HUES48 (cell line): ENCODE measurements at regions not wholly inside any gene's neighbourhood (a gene's known extent, or its start where the extent isn't known, plus 50 kb on each side); places are given as distances from the start of the nearest gene placed in this dataset.

Experiments
- H3K27ac ChIP-seq: one replicate; pipeline ENCODE4 v1.7.0; 2013; ENCODE audit warnings: low read depth, low read length, inconsistent platforms
- H3K27me3 ChIP-seq: 2 replicates; pipeline ENCODE4 v1.6.1; 2013; ENCODE audit warnings: mild to moderate bottlenecking, low read length; ENCODE audit not compliant: control insufficient read depth, insufficient read depth
- H3K36me3 ChIP-seq: 2 replicates; pipeline ENCODE4 v1.6.1; 2013; ENCODE audit warnings: low read length; ENCODE audit not compliant: control insufficient read depth, insufficient read depth
- H3K4me1 ChIP-seq: 2 replicates; pipeline ENCODE4 v1.6.1; 2013; ENCODE audit warnings: mild to moderate bottlenecking, low read length; ENCODE audit not compliant: control insufficient read depth, insufficient read depth
- H3K4me3 ChIP-seq: 2 replicates; pipeline ENCODE4 v1.5.1; 2013; ENCODE audit warnings: mild to moderate bottlenecking, low read depth, low read length
- H3K9ac ChIP-seq: 2 replicates; pipeline ENCODE4 v1.6.1; 2013; ENCODE audit warnings: mild to moderate bottlenecking, low read depth, low read length, moderate library complexity
- H3K9me3 ChIP-seq: 2 replicates; pipeline ENCODE4 v1.6.1; 2013; ENCODE audit warnings: low read length; ENCODE audit not compliant: control insufficient read depth, insufficient read depth

GRCh38 chr20:7714549-7714948 is 225.7 kb downstream of the HAO1 start:
- no peak overlapping the region for H3K9ac ChIP-seq
- no peak overlapping the region for H3K27ac ChIP-seq
- no peaks in the 10 kb centered on the region for H3K27me3 ChIP-seq
- no peaks in the 10 kb centered on the region for H3K36me3 ChIP-seq
- no peak overlapping the region for H3K4me3 ChIP-seq
- H3K4me1 ChIP-seq, result no peaks in the 10 kb centered on the region
- H3K9me3 ChIP-seq, result no peaks in the 10 kb centered on the region

- no peaks in the 10 kb centered on the region for H3K27me3 ChIP-seq
- H3K9ac ChIP-seq, result no peak overlapping the region
- H3K9me3 ChIP-seq, result no peaks in the 10 kb centered on the region
- no peak overlapping the region for H3K4me3 ChIP-seq
- H3K4me1 ChIP-seq, result no peaks in the 10 kb centered on the region
- H3K27ac ChIP-seq, result no peak overlapping the region
- no peaks in the 10 kb centered on the region for H3K36me3 ChIP-seq
Observed at GRCh38 chr20:7716286-7716972, 223.8 kb downstream of the HAO1 start.

DNA sequence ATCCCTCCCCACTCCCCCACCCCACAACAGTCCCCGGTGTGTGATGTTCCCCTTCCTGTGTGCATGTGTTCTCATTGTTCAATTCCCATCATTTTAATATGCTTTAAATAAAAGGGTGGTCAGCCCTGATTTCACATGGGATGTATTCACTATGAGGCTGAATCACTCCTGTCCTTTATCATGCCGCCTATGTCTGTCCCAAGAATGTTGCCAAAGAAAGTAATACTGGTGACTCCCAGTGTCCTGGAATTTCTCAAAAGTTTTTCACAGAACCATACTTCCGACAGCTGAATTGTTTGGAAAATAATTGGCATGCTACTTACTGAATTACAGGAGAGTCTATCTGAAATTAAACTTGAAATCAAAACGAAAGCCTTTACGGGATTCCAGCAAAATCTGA is 217.7 kb downstream of the HAO1 start:
- no peaks in the 10 kb centered on the region for H3K27me3 ChIP-seq
- H3K4me3 ChIP-seq, result no peak overlapping the region
- no peaks in the 10 kb centered on the region for H3K36me3 ChIP-seq
- H3K27ac ChIP-seq, result no peak overlapping the region
- no peak overlapping the region for H3K9ac ChIP-seq
- H3K9me3 ChIP-seq, result no peaks in the 10 kb centered on the region
- no peaks in the 10 kb centered on the region for H3K4me1 ChIP-seq

DNA sequence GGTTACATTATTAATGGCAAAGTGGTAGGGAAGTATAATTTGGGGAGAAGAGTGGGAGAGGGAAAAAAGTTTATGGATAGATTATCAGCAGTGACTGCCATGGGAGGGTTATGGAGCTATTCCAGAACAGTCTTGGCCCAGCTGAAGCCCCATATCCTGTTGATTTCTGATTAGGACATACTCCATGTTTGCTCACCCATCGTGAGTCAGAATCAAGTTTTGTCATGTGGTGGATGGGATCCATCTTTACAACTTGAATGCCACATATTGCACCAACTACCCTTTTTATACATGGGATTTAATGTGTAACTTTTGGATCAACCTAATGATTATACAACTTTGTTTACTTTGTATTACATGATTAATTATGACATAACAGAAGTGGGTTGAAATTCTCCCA is 217.0 kb downstream of the HAO1 start:
- no peak overlapping the region for H3K4me3 ChIP-seq
- no peaks in the 10 kb centered on the region for H3K9me3 ChIP-seq
- no peaks in the 10 kb centered on the region for H3K4me1 ChIP-seq
- H3K27ac ChIP-seq, result no peak overlapping the region
- no peak overlapping the region for H3K9ac ChIP-seq
- no peaks in the 10 kb centered on the region for H3K27me3 ChIP-seq
- H3K36me3 ChIP-seq, result no peaks in the 10 kb centered on the region

DNA sequence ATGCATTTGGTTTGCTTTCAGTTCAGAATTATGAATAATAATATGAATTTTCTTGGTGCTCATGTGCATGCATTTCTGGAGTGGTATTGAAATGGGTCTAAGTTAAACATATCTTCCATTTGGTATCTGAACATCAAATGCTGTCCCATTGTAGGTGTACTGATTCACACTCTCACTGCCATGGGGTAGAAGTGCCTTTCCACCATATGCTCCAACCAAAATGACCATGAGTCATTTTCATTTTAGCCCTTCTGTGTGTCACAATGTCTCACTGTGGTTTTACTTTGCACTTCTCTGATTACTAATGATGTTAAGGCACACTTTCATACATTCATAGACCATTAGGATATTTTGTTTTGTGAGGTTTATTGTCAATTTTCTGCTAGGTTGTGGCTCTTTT is 211.9 kb downstream of the HAO1 start:
- Histone ChIP-seq H3K27me3 (no peaks in the 10 kb centered on the region), H3K9ac (no peak overlapping the region), H3K27ac (no peak overlapping the region), H3K9me3 (no peaks in the 10 kb centered on the region), H3K4me1 (no peaks in the 10 kb centered on the region), H3K4me3 (no peak overlapping the region), H3K36me3 (no peaks in the 10 kb centered on the region)

- Histone ChIP-seq H3K27ac (no peak overlapping the region), H3K36me3 (no peaks in the 10 kb centered on the region), H3K9ac (no peak overlapping the region), H3K9me3 (no peaks in the 10 kb centered on the region), H3K27me3 (no peaks in the 10 kb centered on the region), H3K4me1 (no peaks in the 10 kb centered on the region), H3K4me3 (no peak overlapping the region)
Observed at GRCh38 chr20:7734216-7734615, 206.0 kb downstream of the HAO1 start.

DNA sequence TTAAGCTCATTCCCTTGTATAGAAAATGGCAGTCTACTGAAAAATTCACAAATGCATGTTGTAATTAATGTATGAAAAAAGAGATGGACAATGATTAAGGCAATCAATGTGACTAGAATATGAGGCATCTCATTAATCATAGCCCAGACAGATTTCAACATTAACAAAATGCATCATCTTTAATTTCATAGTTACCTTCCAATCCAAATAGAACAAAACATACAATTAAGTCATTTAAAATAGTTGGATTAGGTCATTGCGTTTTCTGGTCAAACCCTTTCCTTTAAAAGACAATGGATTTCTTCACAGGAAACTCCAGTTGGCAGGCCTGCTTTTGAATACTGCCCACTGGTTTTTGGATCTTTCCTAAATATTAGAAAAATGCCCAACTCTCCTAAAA is 203.9 kb downstream of the HAO1 start:
- no peak overlapping the region for H3K4me3 ChIP-seq
- no peaks in the 10 kb centered on the region for H3K27me3 ChIP-seq
- no peaks in the 10 kb centered on the region for H3K9me3 ChIP-seq
- H3K9ac ChIP-seq, result no peak overlapping the region
- no peak overlapping the region for H3K27ac ChIP-seq
- H3K4me1 ChIP-seq, result no peaks in the 10 kb centered on the region
- no peaks in the 10 kb centered on the region for H3K36me3 ChIP-seq

- no peaks in the 10 kb centered on the region for H3K27me3 ChIP-seq
Observed at GRCh38 chr20:7741866-7742265, 198.4 kb downstream of the HAO1 start.

GRCh38 chr20:7742479-7742878 is 197.8 kb downstream of the HAO1 start:
- Histone ChIP-seq H3K9me3 (no peaks in the 10 kb centered on the region), H3K4me3 (no peak overlapping the region), H3K9ac (no peak overlapping the region), H3K27me3 (no peaks in the 10 kb centered on the region), H3K4me1 (no peaks in the 10 kb centered on the region), H3K27ac (no peak overlapping the region), H3K36me3 (no peaks in the 10 kb centered on the region)

More at GRCh38 chr20:7741866-7742265, 198.4 kb downstream of the HAO1 start:
- Histone ChIP-seq H3K36me3 (no peaks in the 10 kb centered on the region), H3K27ac (no peak overlapping the region), H3K4me3 (no peak overlapping the region), H3K9ac (no peak overlapping the region), H3K4me1 (no peaks in the 10 kb centered on the region), H3K9me3 (no peaks in the 10 kb centered on the region)

DNA sequence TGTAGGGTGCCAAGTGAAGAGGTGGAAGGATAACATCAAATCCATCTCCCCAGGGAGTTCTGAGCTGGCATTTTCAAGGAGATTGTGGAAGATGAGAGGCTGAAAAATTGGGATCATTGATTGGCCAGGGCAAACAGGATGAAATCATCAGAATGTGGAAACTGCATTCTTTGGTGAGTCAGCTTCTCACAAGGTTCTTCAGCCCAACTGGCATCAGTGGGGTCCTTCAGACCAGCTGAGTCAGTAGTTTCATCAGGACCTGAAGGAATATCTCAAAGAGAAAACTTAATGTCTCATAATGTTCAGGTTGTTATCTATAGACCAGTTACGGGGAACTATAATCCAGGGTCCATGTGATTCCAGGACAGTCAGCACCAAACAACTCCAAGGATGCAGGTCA is 195.8 kb downstream of the HAO1 start:
- Histone ChIP-seq H3K9me3 (no peaks in the 10 kb centered on the region), H3K36me3 (no peaks in the 10 kb centered on the region), H3K4me1 (no peaks in the 10 kb centered on the region), H3K27me3 (no peaks in the 10 kb centered on the region), H3K27ac (no peak overlapping the region), H3K4me3 (no peak overlapping the region), H3K9ac (no peak overlapping the region)

- H3K9ac ChIP-seq, result no peak overlapping the region
- H3K9me3 ChIP-seq, result no peaks in the 10 kb centered on the region
- no peak overlapping the region for H3K27ac ChIP-seq
- no peak overlapping the region for H3K4me3 ChIP-seq
- H3K4me1 ChIP-seq, result no peaks in the 10 kb centered on the region
- no peaks in the 10 kb centered on the region for H3K36me3 ChIP-seq
- H3K27me3 ChIP-seq, result no peaks in the 10 kb centered on the region
Observed at GRCh38 chr20:7748624-7749023, 191.6 kb downstream of the HAO1 start.

DNA sequence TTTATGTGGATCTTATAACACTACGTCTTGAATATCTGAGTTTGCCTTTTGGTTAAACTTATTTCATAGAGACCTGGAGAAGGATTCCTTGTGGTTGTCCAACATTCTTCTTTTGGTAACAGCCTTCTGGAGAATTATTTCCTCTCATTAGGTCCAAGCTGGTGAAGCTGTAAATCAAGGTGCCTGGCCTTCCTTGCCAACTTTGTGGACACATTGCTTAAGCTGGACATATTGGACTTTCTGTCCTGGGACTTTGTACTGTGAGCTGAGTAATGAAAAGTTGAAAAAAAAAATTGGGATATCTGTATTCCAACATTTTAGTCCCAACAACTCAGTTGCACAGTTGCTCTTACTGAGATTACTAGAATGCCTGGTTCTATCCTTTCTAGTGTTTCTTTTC is 186.2 kb downstream of the HAO1 start:
- Histone ChIP-seq H3K36me3 (no peaks in the 10 kb centered on the region), H3K4me1 (no peaks in the 10 kb centered on the region), H3K27me3 (no peaks in the 10 kb centered on the region), H3K9ac (no peak overlapping the region), H3K9me3 (no peaks in the 10 kb centered on the region), H3K27ac (no peak overlapping the region), H3K4me3 (no peak overlapping the region)
